ENCODE measurements at regions not wholly inside any gene's neighbourhood (a gene's known extent, or its start where the extent isn't known, plus 50 kb on each side); places are given as distances from the start of the nearest gene placed in this dataset.
"Not testable (repeated sequence)": the region's sequence is repeated elsewhere in the genome, so short reads cannot be mapped to it uniquely, and the experiment has no call there.

GRCh38 chr6:121698617-121699016 is 263.2 kb downstream of the GJA1 start:
- no peak for DNase-seq

GRCh38 chr6:121703129-121703528 is 267.7 kb downstream of the GJA1 start:
- not testable (repeated sequence) for DNase-seq

- no peak for DNase-seq
Measured at GRCh38 chr6:121711472-121711871, 276.0 kb downstream of the GJA1 start.

DNA sequence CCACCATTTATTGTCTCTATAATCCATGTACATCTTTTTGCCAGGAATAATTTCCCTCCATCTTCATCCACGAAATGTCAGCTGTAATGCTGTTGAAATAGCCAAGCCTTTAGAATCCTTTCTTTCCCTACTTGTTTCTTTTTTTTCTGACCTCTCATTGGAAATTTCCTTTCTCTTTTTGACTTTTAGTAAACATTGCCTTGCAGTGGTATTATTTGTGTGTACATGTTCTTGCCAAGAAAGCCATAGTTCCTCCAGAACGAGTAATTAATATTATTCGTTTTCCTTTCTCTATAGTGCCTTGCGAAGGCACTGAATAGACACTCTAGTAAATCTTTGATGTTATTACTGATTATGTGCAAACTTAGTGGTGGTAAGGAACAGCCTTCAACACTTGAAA is 282.2 kb downstream of the GJA1 start:
- no peak for DNase-seq

DNA sequence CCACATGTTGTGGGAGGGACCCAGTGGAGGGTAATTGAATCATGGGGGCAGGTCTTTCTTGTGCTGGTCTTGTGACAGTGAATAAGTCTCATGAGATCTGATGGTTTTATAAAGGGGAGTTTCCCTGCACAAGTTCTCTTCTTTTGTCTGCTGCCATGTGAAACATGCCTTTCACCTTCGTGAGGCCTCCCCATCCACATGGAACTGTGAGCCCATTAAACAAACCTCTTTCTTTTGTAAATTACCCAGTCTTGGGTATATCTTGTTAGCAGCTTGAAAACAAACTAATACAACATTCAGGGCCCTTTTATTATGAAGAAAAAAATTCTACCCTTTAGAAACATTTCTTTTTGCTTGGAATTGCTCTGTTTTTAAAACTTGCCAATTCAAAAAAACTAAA is 285.4 kb downstream of the GJA1 start:
- not testable (repeated sequence) for DNase-seq

- DNase-seq, result no peak
Measured at GRCh38 chr6:121723623-121724022, 288.2 kb downstream of the GJA1 start.

- DNase-seq, result no peak
Measured at GRCh38 chr6:121724576-121724975, 289.1 kb downstream of the GJA1 start.

- DNase-seq, result peak; percentile 43
Measured at GRCh38 chr6:121726596-121726995, 291.1 kb downstream of the GJA1 start.

DNA sequence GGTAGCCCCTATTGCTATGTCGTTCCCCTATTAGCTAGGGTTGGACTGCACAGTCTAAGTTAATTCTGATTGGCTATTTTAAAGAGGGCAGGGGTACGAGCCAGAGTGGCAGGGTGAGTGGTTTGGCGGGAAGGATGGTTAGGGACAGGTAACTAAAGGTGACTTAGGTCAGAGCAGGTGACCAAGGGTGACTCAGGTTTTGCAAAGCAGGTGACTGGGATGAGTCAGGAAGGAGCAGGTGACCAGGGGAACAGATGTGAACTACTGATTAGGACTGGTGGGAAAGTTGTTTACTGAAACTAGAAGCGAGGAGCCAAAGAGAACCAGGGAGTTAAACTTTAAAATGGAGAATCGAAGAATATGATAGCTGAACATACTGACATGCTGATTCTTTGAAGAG is 295.2 kb downstream of the GJA1 start:
- no peak for DNase-seq

DNA sequence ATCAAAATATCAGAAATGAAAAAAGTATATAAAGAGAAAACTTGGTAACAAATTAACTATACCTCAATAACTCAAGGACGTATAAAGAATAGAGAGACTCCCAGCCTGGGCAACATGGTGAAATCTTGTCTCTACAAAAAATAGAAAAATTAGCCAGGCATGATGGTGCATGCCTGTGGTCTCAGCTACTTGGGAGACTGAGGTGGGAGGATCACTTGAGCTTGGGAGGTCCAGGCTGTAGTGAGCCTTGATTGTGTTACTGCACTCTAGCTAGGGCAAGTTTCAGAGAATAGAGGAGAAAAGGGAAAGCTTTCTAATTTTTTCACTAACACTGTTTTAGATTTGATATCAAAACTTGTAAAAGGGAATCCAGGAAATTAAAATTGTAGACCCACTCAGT is 295.9 kb downstream of the GJA1 start:
- DNase-seq, result no peak

DNA sequence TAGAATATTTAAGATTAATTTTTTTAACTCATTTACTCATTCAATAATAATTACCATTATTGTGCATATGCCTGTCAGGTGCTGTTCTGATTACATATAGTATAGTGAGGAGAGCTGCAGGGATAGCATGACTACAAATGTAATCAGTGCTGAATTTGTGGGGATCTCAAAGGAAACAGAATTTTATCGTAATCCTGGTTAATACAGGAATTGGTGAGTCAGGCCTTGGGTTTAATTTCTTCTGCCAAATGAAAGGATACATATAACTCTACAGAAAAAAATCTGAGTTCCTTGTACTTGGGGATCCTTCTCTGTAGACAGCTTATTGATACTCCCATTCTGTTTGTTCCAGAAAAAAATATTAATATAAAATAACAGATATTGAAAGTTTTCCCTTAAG is 297.2 kb downstream of the GJA1 start:
- DNase-seq, result no peak

DNA sequence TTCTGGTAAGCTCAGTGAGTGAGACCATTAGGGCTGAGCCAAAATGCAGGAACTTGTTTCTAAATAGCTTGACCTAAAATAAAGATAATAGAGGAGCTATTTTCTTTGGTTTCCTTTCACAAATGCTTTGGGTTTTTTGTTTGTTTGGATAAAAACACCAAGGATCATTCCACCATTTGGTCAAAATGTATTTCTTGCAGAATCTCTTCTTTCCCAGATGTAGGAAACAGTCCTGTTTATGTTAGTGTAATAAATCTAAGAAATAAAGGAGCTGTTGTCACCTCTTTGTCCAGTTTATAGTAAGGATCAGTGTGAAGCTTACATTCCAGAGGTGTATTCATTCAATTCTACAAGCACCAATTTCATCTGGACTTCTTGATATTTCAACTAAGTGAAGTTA is 297.8 kb downstream of the GJA1 start:
- no peak for DNase-seq

DNA sequence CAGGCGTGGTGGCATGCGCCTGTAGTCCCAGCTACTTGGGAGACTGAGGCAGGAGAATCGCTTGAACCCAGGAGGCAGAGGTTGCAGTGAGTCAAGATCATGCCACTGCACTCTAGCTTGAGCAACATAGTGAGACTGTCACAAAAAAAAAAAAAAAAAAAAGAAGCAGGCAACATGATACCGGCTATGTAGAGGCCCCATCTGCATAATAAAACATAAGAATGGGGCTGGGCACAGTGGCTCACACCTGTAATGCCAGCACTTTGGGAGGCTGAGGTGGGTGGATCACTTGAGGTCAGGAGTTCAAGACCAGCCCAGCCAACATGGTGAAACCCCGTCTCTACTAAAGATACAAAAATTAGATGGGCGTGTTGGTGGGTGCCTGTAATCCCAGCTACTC is 304.7 kb downstream of the GJA1 start:
- not testable (repeated sequence) for DNase-seq

DNA sequence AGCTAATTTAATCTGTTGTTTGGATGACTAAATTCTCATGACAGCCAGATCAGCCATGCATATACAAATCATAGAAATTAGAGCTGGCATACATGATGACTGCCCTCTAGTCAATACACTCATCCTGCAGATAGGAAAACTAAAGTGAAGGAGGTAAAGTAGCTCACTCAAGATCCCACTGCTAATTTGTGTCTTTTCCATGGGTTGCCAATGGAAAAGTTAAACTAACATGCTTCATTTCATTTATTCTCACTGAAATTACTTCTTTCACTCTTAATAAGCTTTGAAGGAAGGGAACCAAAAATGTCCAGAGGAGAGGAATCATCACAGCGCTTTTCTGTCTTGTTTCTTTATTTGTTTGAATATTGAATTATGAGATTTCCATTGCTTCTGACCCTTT is 308.2 kb downstream of the GJA1 start:
- DNase-seq, result no peak

DNA sequence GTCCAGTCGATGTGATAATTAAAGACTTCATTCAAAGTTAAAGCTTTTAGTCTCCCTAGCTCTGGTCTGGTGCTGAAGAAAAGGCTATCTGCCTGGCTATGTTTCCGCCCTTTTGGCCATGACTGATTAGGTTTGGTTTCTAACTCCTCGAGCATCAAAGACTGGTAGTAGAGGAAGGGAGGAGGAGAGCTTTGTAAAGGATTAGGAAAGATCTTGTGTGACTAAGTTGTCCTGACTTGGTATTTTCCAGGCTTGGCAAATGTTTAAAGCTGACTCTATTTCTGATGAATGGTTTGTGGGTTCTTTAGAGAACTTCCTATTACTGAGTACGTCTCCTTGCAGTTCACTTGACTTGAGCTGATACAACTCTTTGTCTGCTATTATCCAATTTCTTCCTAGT is 312.9 kb downstream of the GJA1 start:
- DNase-seq, result peak; percentile 12

GRCh38 chr6:121748850-121749249 is 313.4 kb downstream of the GJA1 start:
- no peak for DNase-seq

DNA sequence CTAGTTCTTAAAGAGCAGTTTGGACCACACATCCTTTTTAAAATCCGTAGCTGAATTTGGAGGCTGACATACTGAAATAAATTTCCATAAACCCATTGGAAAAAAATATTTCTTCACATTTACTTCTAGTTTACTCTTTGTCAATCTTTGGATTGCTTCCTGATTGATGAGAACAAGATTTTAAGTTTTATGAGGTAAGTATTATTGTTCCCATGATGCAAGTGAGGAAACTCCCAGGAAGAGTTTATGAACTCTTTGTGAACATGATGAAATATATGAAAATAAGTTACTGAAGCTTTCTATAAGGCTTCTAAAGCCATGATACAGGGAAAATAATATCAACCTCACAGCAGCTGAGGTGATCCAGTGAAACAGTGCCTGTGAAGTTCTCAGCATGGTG is 320.0 kb downstream of the GJA1 start:
- DNase-seq, result no peak

DNA sequence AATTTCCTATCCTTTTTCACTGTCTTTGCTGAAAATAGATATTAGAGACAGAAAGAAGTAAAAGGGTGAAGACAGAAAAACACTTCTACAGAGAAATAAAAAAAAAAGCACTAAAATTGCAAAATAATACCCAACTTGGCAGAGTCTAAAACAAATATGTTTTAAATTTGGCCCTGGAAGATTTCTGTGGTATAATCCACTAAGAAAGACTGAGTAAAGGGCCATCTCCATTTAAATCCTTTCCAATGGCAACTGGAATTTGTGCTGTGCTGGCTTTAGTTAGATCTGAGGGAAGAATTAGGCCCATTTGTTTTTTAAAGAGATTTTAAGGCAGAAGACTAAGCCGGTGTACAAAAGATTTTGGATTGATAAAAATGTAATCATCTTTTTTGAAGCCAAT is 321.2 kb downstream of the GJA1 start:
- no peak for DNase-seq

- DNase-seq, result peak; percentile 13
Measured at GRCh38 chr6:121759370-121759769, 323.9 kb downstream of the GJA1 start.

DNA sequence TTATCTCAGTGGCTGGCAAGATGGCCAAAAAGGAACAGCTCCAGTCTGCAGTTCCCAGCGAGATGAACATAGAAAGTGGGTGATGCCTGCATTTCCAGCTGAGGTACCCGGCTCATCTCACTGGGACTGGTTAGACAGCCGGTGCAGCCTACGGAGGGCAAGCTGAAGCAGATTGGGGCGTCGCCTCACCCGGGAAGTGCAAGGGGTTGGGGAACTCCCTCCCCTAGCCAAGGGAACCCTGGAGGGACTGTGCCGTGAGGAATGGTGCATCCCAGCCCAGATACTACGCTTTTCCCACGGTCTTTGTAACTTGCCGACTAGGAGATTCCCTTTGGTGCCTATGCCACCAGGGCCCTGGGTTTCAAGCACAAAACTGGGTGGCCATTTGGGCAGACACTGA is 324.7 kb downstream of the GJA1 start:
- no peak for DNase-seq

DNA sequence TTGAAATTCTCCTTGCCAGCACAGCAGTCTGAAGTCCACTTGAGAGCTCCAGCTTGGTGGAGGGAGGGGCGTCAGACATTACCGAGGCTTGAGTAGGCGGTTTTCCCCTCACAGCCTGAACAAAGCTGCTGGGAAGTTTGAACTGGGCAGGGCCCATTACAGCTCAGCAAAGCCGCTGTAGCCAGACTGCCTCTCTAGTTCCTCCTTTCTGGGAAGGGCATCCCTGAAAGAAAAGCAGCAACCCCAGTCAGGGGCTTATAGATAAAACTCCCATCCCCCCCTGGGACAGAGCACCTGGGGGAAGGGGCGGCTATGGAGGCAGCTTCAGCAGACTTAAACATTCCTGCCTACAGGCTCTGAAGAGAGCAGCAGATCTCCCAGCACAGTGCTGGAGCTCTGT is 325.3 kb downstream of the GJA1 start:
- peak; percentile 3 for DNase-seq

GRCh38 chr6:121764493-121764892 is 329.0 kb downstream of the GJA1 start:
- no peak for DNase-seq

GRCh38 chr6:121765060-121765459 is 329.6 kb downstream of the GJA1 start:
- no peak for DNase-seq

DNA sequence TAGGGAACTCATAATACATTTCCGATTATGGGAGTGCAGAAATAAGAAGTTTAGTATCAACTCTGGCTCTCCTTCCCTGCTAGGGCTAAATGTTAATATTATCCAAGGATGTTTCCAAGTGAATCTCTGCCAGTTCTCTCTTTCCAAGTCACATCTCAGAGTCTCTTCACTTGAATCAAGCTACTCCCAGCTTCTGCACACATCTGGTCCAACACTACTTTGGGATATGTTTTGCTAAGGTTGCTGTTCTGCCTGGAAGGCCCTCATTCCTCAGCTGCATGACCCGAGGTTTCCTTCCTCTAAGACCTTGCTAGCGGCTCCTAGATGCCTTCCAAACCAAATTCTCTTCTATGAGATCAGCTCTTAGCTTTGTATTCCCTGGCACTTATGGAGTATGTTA is 331.8 kb downstream of the GJA1 start:
- no peak for DNase-seq

DNA sequence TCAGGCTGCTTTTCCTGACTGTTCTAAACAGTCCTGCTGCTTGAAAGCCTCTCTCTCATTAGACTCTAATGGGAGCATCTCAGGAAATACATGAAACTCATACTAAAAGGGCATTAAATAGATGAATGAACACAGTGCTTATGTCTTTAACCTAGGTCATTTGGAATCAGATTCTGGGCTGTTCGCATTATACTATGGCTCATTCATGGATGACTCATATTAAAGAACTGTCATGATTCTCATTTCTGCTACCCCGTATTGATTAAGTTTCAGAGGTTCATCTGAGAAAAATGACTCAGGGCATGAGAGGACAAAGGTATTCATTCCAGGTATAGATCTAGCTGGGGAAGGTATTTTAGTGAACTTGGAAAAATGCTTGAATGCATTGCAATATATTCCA is 335.5 kb downstream of the GJA1 start:
- DNase-seq, result no peak

Measured in suppressor macrophage treated with lipopolysaccharide for 4 hours (primary cell).